Omental fat pad (tissue), 3 donors: ENCODE measurements at regions not wholly inside any gene's neighbourhood (a gene's known extent, or its start where the extent isn't known, plus 50 kb on each side); places are given as distances from the start of the nearest gene placed in this dataset.

Experiments
- ATAC-seq: fragments of 150-250 bp; one replicate; pipeline ENCODE4 v1.9.1; 2016; ENCODE audit warnings: mild to moderate bottlenecking, moderate library complexity; ENCODE audit not compliant: low FRiP score
- DNase-seq: peaks from one replicate; pipeline ENCODE4 v3.0.0-alpha.2; 2019; ENCODE audit warnings: low spot score
- CTCF ChIP-seq, 3 donors: fragments of 450-650 bp; IDR thresholded peaks; one replicate each; pipeline ENCODE4 v1.5.1; 2016 to 2017; ENCODE audit warnings: antibody characterized with exemption in 3 of 3, mild to moderate bottlenecking in 3 of 3, moderate library complexity in 2 of 3

GRCh38 chr14:87783071-87783470 lies 209.9 kb downstream of the GALC start:
- no peak for TF ChIP-seq CTCF (IDR thresholded peaks at IDR 0.05)
- no peak for DNase-seq
- ATAC-seq, result no peak

GRCh38 chr14:87772854-87773253 lies 220.1 kb downstream of the GALC start:
- DNase-seq, result no peak
- no peak for ATAC-seq
- no peak for TF ChIP-seq CTCF (IDR thresholded peaks at IDR 0.05)

- no peak for ATAC-seq
- no peak for TF ChIP-seq CTCF (IDR thresholded peaks at IDR 0.05)
- DNase-seq, result no peak
Observed at GRCh38 chr14:87767567-87767901, 225.4 kb downstream of the GALC start.

- ATAC-seq, result no peak
- DNase-seq, result no peak
- TF ChIP-seq CTCF (IDR thresholded peaks at IDR 0.05), result no peak
Observed at GRCh38 chr14:87758876-87759275, 234.1 kb downstream of the GALC start.

- DNase-seq (no peak), ATAC-seq (no peak)
- TF ChIP-seq CTCF (IDR thresholded peaks at IDR 0.05), result no peak
Observed at GRCh38 chr14:87756661-87757060, 236.3 kb downstream of the GALC start.

GRCh38 chr14:87754520-87755223 lies 238.3 kb downstream of the GALC start:
- no peak for ATAC-seq
- DNase-seq, result no peak
- no peak for TF ChIP-seq CTCF (IDR thresholded peaks at IDR 0.05)

- ATAC-seq, result no peak
- no peak for DNase-seq
- TF ChIP-seq CTCF (IDR thresholded peaks at IDR 0.05), result no peak
Observed at GRCh38 chr14:87748558-87748957, 244.4 kb downstream of the GALC start.
